OCI-LY1 (cell line): ENCODE measurements at regions not wholly inside any gene's neighbourhood (a gene's known extent, or its start where the extent isn't known, plus 50 kb on each side); places are given as distances from the start of the nearest gene placed in this dataset.

Experiments
- H2AFZ ChIP-seq: fragments of 200-600 bp; sonication (generic), shearing (Covaris generic); 2 replicates; pipeline ENCODE4 v1.6.0; 2014; ENCODE audit warnings: antibody characterized with exemption, mild to moderate bottlenecking, low read length
- H3F3A ChIP-seq: fragments of 200-600 bp; sonication (generic), shearing (Covaris generic); 2 replicates; pipeline ENCODE4 v1.6.0; 2014; ENCODE audit warnings: mild to moderate bottlenecking, antibody characterized with exemption, low read length, moderate library complexity; ENCODE audit not compliant: insufficient read depth
- H3K27ac ChIP-seq: fragments of 200-600 bp; sonication (generic); 2 replicates; pipeline ENCODE4 v1.5.1; 2014; ENCODE audit warnings: low read length, mixed run types, mild to moderate bottlenecking, low read depth; ENCODE audit not compliant: poor library complexity, severe bottlenecking
- H3K27me3 ChIP-seq: fragments of 200-600 bp; sonication (generic); 2 replicates; pipeline ENCODE4 v1.6.0; 2014; ENCODE audit warnings: antibody characterized with exemption, mild to moderate bottlenecking, low read length, moderate library complexity; ENCODE audit not compliant: insufficient read depth
- H3K36me3 ChIP-seq: fragments of 200-600 bp; sonication (generic); 2 replicates; pipeline ENCODE4 v1.6.1; 2014; ENCODE audit warnings: mild to moderate bottlenecking, antibody characterized with exemption, low read length, moderate library complexity, mixed read lengths; ENCODE audit not compliant: insufficient read depth
- H3K4me1 ChIP-seq: fragments of 200-600 bp; sonication (generic); 2 replicates; pipeline ENCODE4 v1.5.1; 2014; ENCODE audit warnings: mild to moderate bottlenecking, low read length, moderate library complexity; ENCODE audit not compliant: insufficient read depth, severe bottlenecking
- H3K4me2 ChIP-seq: fragments of 200-600 bp; sonication (generic), shearing (Covaris generic); 2 replicates; pipeline ENCODE4 v1.6.1; 2014; ENCODE audit warnings: low read length
- H3K4me3 ChIP-seq: fragments of 200-600 bp; sonication (generic); 2 replicates; pipeline ENCODE4 v1.5.1; 2014; ENCODE audit warnings: low read length, low read depth, mild to moderate bottlenecking, mixed read lengths; ENCODE audit not compliant: poor library complexity, severe bottlenecking
- H3K79me2 ChIP-seq: fragments of 200-600 bp; shearing (Covaris generic); 2 replicates; pipeline ENCODE4 v1.6.1; 2016; ENCODE audit warnings: mixed run types, low read length, mixed read lengths; ENCODE audit not compliant: insufficient read depth
- H3K9ac ChIP-seq: fragments of 200-600 bp; sonication (generic), shearing (Covaris generic); 2 replicates; pipeline ENCODE4 v1.6.1; 2014; ENCODE audit warnings: mild to moderate bottlenecking, low read length, mixed read lengths
- H3K9me2 ChIP-seq: fragments of 200-600 bp; sonication (generic), shearing (Covaris generic); 2 replicates; pipeline ENCODE4 v1.6.1; 2014; ENCODE audit warnings: low read depth, mild to moderate bottlenecking, low read length, mixed read lengths
- H3K9me3 ChIP-seq: fragments of 200-600 bp; shearing (Covaris generic); 2 replicates; pipeline ENCODE4 v1.6.1; 2014; ENCODE audit warnings: low read length, mixed read lengths
- H4K20me1 ChIP-seq: fragments of 200-600 bp; sonication (generic), shearing (Covaris generic); 2 replicates; pipeline ENCODE4 v1.6.0; 2016; ENCODE audit warnings: mild to moderate bottlenecking, low read length; ENCODE audit not compliant: insufficient read depth
- EZH2 ChIP-seq: fragments of 200-600 bp; sonication (generic), shearing (Covaris generic); IDR thresholded peaks from 2 replicates; pipeline ENCODE4 v1.8.0; 2017; ENCODE audit warnings: borderline replicate concordance, mixed run types, mild to moderate bottlenecking, antibody characterized with exemption, low read length, moderate library complexity, mixed read lengths
- TF ChIP-seq, protein P1 (sequence below): fragments of 200-600 bp; sonication (generic), shearing (Covaris generic); IDR thresholded peaks from 2 replicates; pipeline ENCODE4 v1.5.1; 2017; ENCODE audit warnings: mild to moderate bottlenecking, antibody characterized with exemption, low read length, moderate library complexity, mixed read lengths

DNA sequence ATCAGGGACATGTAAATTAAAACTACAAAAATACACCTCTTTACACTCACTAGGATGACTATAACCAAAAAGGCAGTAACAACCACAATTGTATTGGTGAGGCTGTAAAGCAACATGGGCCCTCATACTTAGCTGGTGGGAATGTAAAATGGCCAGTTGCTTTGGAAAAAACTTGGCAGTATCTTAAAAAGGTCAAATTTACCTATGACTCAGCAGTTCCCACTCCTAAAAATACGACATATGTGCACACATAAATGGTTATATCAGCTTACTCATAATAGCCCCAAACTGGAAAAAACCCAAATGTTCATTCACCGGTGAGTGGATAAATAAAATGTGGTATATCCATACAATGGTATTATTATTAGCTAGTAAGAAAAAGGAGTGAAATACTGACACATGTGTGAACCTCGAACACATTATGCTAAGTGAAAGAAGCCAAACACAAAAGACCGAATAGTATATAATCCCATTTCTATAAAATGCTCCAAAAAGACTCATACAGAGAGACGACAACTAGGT, 391.4 kb downstream of the NPIPA8 start:
- H3K9ac ChIP-seq = no peak overlapping the region

DNA sequence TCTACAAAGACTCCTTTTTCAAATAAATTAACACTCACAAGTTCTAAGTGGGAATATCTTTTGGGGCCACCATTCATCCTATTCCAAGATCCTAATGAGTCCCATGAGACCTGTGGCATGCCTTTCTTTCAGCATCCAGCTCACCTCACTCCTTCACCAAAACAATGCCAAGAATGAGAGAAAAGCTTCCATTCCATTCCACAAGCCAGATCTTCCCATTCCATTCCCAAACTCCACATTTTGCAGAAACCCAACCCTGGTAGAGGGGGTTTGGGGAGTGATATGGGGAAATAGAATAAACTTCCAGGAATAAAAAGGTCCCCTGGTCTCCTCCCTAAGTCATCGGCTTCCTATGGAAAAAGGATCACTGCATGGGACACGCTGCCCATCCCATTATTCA, 392.2 kb downstream of the NPIPA8 start:
- Histone ChIP-seq H3F3A (no peaks in the 10 kb centered on the region), H3K4me2 (no peak overlapping the region), H3K79me2 (no peaks in the 10 kb centered on the region), H3K27me3 (no peaks in the 10 kb centered on the region), H3K4me3 (no peak overlapping the region), H4K20me1 (no peaks in the 10 kb centered on the region), H3K9me2 (no peaks in the 10 kb centered on the region), H3K9me3 (no peaks in the 10 kb centered on the region), H3K27ac (no peak overlapping the region), H2AFZ (no peak overlapping the region), H3K4me1 (no peaks in the 10 kb centered on the region), H3K36me3 (no peaks in the 10 kb centered on the region), H3K9ac (no peak overlapping the region)
- TF ChIP-seq EZH2 = no peak
- TF ChIP-seq, protein P1, sequence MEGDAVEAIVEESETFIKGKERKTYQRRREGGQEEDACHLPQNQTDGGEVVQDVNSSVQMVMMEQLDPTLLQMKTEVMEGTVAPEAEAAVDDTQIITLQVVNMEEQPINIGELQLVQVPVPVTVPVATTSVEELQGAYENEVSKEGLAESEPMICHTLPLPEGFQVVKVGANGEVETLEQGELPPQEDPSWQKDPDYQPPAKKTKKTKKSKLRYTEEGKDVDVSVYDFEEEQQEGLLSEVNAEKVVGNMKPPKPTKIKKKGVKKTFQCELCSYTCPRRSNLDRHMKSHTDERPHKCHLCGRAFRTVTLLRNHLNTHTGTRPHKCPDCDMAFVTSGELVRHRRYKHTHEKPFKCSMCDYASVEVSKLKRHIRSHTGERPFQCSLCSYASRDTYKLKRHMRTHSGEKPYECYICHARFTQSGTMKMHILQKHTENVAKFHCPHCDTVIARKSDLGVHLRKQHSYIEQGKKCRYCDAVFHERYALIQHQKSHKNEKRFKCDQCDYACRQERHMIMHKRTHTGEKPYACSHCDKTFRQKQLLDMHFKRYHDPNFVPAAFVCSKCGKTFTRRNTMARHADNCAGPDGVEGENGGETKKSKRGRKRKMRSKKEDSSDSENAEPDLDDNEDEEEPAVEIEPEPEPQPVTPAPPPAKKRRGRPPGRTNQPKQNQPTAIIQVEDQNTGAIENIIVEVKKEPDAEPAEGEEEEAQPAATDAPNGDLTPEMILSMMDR = no peak

More for the DNA sequence above, 391.4 kb downstream of the NPIPA8 start:
- Histone ChIP-seq H3K4me1 (no peaks in the 10 kb centered on the region), H3F3A (no peaks in the 10 kb centered on the region), H3K4me3 (no peak overlapping the region), H3K79me2 (no peaks in the 10 kb centered on the region), H3K27me3 (no peaks in the 10 kb centered on the region), H3K9me2 (no peaks in the 10 kb centered on the region), H3K9me3 (no peaks in the 10 kb centered on the region), H3K4me2 (no peak overlapping the region), H3K27ac (no peak overlapping the region), H4K20me1 (no peaks in the 10 kb centered on the region), H3K36me3 (no peaks in the 10 kb centered on the region), H2AFZ (no peak overlapping the region)
- no peak for TF ChIP-seq EZH2
- TF ChIP-seq, protein P1 = no peak

DNA sequence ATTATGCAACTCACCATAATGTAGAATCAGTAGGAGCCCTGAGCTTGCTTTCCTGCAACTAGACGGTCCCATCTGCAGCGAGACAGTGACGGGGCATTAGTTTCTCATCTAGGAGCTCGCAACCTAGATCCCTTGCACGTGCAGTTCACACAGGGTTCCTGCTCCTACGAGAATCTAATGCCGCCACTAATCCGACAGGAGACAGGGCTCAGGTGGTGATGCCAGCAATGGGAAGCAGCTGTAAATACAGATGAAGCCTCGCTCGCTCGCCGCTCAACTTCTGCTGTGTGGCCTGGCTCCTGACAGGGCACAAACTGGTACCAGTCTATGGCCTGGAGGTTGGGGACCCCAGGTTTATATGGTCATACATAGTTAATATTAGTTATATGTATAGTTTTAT, 394.5 kb downstream of the NPIPA8 start:
- Histone ChIP-seq H3K4me2 (no peak overlapping the region), H3K79me2 (no peaks in the 10 kb centered on the region), H3K4me3 (no peak overlapping the region), H3K4me1 (no peaks in the 10 kb centered on the region), H3K36me3 (no peaks in the 10 kb centered on the region), H3K9me3 (no peaks in the 10 kb centered on the region), H3F3A (no peaks in the 10 kb centered on the region), H4K20me1 (no peaks in the 10 kb centered on the region), H3K9ac (no peak overlapping the region), H3K27me3 (no peaks in the 10 kb centered on the region), H3K27ac (no peak overlapping the region), H3K9me2 (no peaks in the 10 kb centered on the region), H2AFZ (no peak overlapping the region)
- TF ChIP-seq, protein P1 = no peak
- no peak for TF ChIP-seq EZH2
